ENCODE measurements at regions not wholly inside any gene's neighbourhood (a gene's known extent, or its start where the extent isn't known, plus 50 kb on each side); places are given as distances from the start of the nearest gene placed in this dataset.

DNA sequence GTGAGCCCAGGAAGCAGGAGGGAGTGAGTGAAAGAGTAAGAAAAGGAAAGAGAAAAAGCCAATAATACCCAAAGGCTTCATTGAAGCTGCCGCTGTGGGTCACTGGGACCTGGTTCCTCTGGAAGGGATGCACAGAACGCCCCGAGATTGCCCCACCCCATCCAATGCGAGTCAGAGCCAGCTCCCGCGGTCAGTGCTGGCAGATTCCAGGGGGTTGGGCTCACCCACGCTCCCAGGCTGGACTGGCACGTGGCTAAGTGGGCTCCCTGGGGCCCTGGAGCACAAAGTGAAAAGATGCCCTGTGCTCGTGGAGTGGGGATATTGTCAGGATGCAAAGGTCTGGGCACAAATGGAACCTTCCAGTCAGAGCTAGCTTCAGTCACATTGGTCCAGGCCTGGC lies 117.0 kb downstream of the OAT start:
- no peak for DNase-seq

- no peak for DNase-seq
Measured at GRCh38 chr10:124300735-124301134, 118.0 kb downstream of the OAT start.

DNA sequence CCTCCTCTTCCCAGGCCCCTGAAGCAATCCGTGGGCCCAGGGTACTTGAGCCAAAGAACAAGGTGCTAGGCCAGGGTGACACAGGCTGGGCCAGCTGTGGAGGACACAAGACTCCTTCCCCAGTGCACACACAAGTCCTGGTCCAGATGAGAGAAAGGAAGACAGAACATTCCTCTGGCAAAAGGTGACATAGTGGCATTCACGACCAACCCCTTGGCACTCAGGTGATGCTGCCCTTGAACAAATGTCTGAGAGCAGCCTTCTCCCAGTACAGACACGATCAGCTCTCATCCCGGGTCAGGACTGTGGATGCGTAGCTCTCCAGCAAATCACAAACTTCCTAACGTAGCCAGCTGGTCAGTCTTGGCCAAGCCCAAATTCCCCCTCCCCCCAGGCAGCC lies 118.5 kb downstream of the OAT start:
- DNase-seq = no peak

- DNase-seq = no peak
Measured at GRCh38 chr10:124299696-124300095, 119.0 kb downstream of the OAT start.

DNA sequence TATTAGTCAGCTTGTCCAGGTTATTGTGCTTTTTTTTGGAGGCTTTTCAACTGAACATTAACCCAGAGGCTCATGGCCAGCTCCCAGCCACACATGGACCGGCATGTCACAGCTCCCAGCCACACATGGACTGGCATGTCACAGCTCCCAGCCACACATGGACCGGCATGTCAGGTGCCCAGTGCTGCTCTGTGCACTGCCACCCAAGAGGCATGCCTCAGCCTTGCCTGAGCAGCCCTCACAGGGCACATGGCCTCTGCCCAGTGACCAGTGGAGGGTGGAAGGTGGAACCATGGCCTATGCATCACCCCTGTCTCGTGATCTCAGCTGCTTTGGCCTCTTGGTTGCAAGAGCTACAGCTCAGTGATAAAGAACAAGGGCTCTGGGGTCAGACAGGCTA lies 119.8 kb downstream of the OAT start:
- DNase-seq = no peak

GRCh38 chr10:124296813-124297788 lies 121.6 kb downstream of the OAT start:
- no peak for DNase-seq

GRCh38 chr10:124296121-124296812 lies 122.5 kb downstream of the OAT start:
- DNase-seq = no peak

- DNase-seq = no peak
Measured at GRCh38 chr10:124294811-124295770, 123.6 kb downstream of the OAT start.

DNA sequence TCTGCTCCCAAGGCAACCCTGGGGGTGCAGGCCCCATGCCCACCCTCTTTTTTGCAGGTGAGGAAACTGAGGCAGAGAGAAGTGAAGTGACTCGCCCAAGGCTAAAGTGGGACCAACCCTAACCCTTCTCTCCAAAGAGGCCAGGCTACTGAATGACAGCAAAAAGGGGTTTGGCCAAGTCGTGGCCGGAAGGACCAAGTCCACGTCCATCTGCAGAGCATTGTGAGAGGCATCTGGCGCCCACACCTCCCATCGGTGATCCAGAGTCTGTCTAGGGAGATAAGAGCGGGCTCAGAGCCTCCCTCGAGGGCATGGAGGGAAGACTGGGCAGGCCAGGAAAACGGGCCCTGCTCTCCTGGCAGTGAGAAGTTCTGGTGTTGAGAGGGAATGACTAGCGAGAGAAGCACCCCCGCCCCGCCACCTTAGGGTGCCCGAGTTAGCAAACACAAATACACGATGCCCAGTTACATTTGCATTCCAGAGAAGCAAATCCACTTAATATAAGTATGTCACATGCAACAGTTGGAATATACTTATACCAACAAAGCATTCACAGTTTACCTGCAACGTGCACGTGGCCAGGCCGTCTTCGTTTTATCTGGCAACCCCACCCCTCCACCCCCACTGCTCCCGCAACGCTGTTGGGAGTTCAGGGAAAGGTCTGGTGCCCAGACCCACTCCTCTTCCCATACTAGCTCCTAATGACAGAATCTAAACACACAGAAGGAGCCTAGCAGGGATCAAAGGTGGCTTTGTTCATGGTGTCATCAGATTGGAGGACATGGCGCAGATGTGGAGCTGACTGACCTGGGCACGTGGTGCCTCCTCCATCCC lies 124.9 kb downstream of the OAT start:
- DNase-seq = no peak

DNA sequence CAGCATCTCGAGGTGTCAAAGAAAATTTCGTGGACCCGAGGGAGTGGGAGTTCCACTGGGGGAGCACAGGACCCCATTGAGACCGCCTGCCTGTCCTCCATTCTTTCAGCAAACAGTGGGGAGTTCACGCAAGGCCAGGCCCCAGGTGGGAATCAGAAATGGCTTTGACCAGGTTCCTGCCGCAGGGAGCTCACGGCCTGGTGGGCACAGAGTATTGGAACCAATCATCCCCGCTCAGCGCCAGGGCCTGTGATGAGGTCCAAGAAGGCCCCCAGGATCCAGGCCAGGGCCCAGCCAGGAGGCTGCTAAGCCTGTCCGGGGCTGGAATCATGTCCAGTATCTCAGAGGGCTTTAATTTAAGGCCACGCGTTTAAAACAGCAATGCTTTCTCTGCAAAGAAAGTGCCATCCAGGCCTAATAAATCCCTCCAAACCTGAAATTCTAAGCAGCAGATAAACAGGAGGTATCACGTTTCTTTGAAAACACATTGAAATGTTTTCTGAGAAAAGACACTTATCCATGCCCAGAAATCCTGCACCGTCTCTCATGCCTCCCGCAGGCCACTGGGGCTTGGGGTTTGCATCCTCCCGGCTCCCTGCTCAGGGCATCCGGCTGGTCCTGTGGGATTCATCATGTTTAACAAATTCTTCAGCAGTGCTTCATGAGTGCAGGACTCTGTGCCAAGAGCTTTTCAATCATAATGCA lies 125.7 kb downstream of the OAT start:
- DNase-seq = no peak

GRCh38 chr10:124291001-124291701 lies 127.6 kb downstream of the OAT start:
- DNase-seq = no peak

- DNase-seq = no peak
Measured at GRCh38 chr10:124289851-124290795, 128.6 kb downstream of the OAT start.

DNA sequence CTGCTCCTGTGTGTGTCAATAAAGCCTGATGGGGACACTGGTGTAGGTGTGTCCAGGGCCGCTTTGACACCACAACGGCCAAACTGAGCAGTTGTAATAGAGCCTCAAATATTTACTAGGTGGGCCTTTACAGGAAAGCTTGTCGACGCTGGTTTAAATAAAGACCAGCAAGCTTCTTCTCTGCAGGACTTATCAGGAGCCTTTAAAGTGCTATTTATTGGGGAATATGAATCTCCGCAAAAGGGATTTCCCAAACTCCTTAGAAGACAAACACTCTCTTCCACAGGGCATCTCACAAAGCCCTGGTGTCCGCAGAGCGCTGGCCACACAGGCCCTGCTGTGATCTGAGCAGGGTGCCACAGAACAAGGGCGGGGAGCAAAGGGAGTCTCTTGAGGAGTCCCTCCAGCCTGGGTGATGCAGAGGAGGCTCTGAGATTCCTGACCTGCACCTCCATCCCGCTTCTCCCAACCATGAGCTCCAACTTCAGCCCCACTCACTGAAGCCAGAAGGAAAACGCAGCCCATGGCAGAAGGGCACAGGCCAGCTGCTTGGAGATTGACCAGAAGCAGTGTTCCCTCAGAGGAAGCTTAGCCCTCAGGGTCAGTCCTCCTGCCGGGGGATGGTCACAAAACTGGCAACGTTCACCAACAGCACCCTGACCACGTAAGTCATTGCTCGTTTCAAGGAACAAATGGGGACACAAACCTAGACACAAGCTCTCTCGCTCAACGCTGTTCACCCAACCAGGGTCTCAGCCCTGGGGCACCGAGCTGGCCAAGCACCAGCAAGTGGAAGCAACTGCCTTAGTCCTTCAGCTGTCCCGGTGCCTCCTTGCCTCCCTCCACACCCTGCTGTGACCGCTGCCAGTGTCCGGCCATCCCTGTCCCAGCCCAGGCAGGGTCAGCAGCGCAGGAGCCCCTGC lies 129.5 kb downstream of the OAT start:
- no peak for DNase-seq

GRCh38 chr10:124288486-124288885 lies 130.2 kb downstream of the OAT start:
- DNase-seq = no peak

GRCh38 chr10:124287791-124288190 lies 130.9 kb downstream of the OAT start:
- DNase-seq = no peak

- DNase-seq = no peak
Measured at GRCh38 chr10:124287071-124287685, 131.5 kb downstream of the OAT start.

DNA sequence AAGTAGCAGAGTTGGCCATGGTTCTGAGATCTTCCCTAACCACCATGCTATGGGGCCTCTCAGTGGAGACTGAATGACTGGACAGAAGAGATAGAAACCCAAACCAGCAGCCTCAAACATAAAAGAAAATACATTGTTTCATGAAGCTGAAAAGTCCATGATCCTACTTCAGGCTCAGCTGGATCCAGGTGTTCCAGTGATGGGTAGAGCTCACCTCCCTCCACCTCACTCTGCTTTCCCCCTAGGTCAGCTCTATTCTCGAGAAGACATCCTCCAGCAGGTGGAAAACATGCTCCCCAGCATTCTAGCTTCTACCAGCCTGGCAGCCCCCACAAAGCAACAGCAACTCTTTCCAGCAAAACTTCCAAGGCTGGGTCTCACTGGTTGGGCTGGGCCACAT lies 132.1 kb downstream of the OAT start:
- no peak for DNase-seq

Measured in CD4-positive, alpha-beta T cell treated with Interleukin-17A for 4 hours (primary cell).